Ureter (tissue), 1 donor: ENCODE measurements at regions not wholly inside any gene's neighbourhood (a gene's known extent, or its start where the extent isn't known, plus 50 kb on each side); places are given as distances from the start of the nearest gene placed in this dataset.

Experiments
- DNase-seq: peaks from one replicate; pipeline ENCODE4 v3.0.0-alpha.2; 2020; ENCODE audit warnings: low spot score
- donor health status: DM: yes; HTN: yes; CAD: no.

- DNase-seq, result no peak
Measured at GRCh38 chr13:89897681-89898080, 1449.8 kb upstream of the MIR17HG start.

- no peak for DNase-seq
Measured at GRCh38 chr13:89899302-89900103, 1448.0 kb upstream of the MIR17HG start.

- DNase-seq, result no peak
Measured at GRCh38 chr13:89900104-89900765, 1447.3 kb upstream of the MIR17HG start.

- DNase-seq, result no peak
Measured at GRCh38 chr13:89902223-89902622, 1445.3 kb upstream of the MIR17HG start.

GRCh38 chr13:89903115-89903514 is 1444.4 kb upstream of the MIR17HG start:
- no peak for DNase-seq

- no peak for DNase-seq
Measured at GRCh38 chr13:89910166-89910565, 1437.3 kb upstream of the MIR17HG start.

- DNase-seq, result no peak
Measured at GRCh38 chr13:89916551-89916950, 1430.9 kb upstream of the MIR17HG start.

- no peak for DNase-seq
Measured at GRCh38 chr13:89920461-89920860, 1427.0 kb upstream of the MIR17HG start.

GRCh38 chr13:89923052-89923451 is 1424.4 kb upstream of the MIR17HG start:
- DNase-seq, result no peak

GRCh38 chr13:89923736-89924135 is 1423.8 kb upstream of the MIR17HG start:
- DNase-seq, result no peak

- no peak for DNase-seq
Measured at GRCh38 chr13:89925107-89925506, 1422.4 kb upstream of the MIR17HG start.

- DNase-seq, result no peak
Measured at GRCh38 chr13:89930861-89931260, 1416.6 kb upstream of the MIR17HG start.

GRCh38 chr13:89932902-89933301 is 1414.6 kb upstream of the MIR17HG start:
- DNase-seq, result no peak

- DNase-seq, result no peak
Measured at GRCh38 chr13:89936256-89936655, 1411.2 kb upstream of the MIR17HG start.

GRCh38 chr13:89937420-89937819 is 1410.1 kb upstream of the MIR17HG start:
- no peak for DNase-seq

GRCh38 chr13:89940383-89940782 is 1407.1 kb upstream of the MIR17HG start:
- no peak for DNase-seq

GRCh38 chr13:89943139-89943538 is 1404.3 kb upstream of the MIR17HG start:
- DNase-seq, result no peak

GRCh38 chr13:89950225-89950624 is 1397.3 kb upstream of the MIR17HG start:
- no peak for DNase-seq

GRCh38 chr13:89951341-89951740 is 1396.1 kb upstream of the MIR17HG start:
- no peak for DNase-seq

GRCh38 chr13:89953581-89953980 is 1393.9 kb upstream of the MIR17HG start:
- DNase-seq, result no peak

- no peak for DNase-seq
Measured at GRCh38 chr13:89955773-89956172, 1391.7 kb upstream of the MIR17HG start.

- no peak for DNase-seq
Measured at GRCh38 chr13:89959074-89959473, 1388.4 kb upstream of the MIR17HG start.

- no peak for DNase-seq
Measured at GRCh38 chr13:89965252-89965651, 1382.2 kb upstream of the MIR17HG start.
